GM12865 (cell line): ENCODE measurements at regions not wholly inside any gene's neighbourhood (a gene's known extent, or its start where the extent isn't known, plus 50 kb on each side); places are given as distances from the start of the nearest gene placed in this dataset.

ENCODE experiments used
- DNase-seq: peaks from one replicate; pipeline ENCODE4 v3.0.0; 2010; ENCODE audit warnings: low read depth
- H3K4me3 ChIP-seq: 2 replicates; pipeline ENCODE4 v1.5.1; 2011; ENCODE audit warnings: mild to moderate bottlenecking, low read depth, low read length, control low read depth
- CTCF ChIP-seq: IDR thresholded peaks from 2 replicates; pipeline ENCODE4 v1.5.1; 2011; ENCODE audit warnings: low read length, control low read depth, low read depth, inconsistent platforms; ENCODE audit not compliant: insufficient read depth; ENCODE audit errors: missing control alignments

GRCh38 chr22:49039625-49040024, 788.0 kb downstream of the BRD1 start:
- no peak for TF ChIP-seq CTCF
- no peak overlapping the region for H3K4me3 ChIP-seq
- DNase-seq, result no peak

GRCh38 chr22:49037701-49038245, 789.9 kb downstream of the BRD1 start:
- no peak overlapping the region for H3K4me3 ChIP-seq
- no peak for DNase-seq
- no peak for TF ChIP-seq CTCF

- no peak for TF ChIP-seq CTCF
Measured at GRCh38 chr22:49036513-49036912, 791.2 kb downstream of the BRD1 start.

GRCh38 chr22:49035818-49036457, 791.7 kb downstream of the BRD1 start:
- no peak overlapping the region for H3K4me3 ChIP-seq
- no peak for DNase-seq
- TF ChIP-seq CTCF, result no peak

More at GRCh38 chr22:49036513-49036912, 791.2 kb downstream of the BRD1 start:
- no peak for DNase-seq
- no peak overlapping the region for H3K4me3 ChIP-seq

GRCh38 chr22:49034836-49035817, 792.5 kb downstream of the BRD1 start:
- no peak for TF ChIP-seq CTCF
- H3K4me3 ChIP-seq, result no peak overlapping the region
- DNase-seq, result no peak

- no peak for DNase-seq
- no peak overlapping the region for H3K4me3 ChIP-seq
- TF ChIP-seq CTCF, result no peak
Measured at GRCh38 chr22:49033616-49034015, 794.1 kb downstream of the BRD1 start.
